Gastrocnemius medialis (tissue), 4 donors: ENCODE measurements at regions not wholly inside any gene's neighbourhood (a gene's known extent, or its start where the extent isn't known, plus 50 kb on each side); places are given as distances from the start of the nearest gene placed in this dataset.

Experiments used
- ATAC-seq, 2 donors: fragments of 150-250 bp; one replicate each; pipeline ENCODE4 v1.9.1; 2016
- DNase-seq, 2 donors: peaks; one replicate each; pipeline ENCODE4 v3.0.0-alpha.2; 2019
- H3K27ac ChIP-seq, 4 donors: fragments of 200-600 bp; sonication (generic); 1 replicate in 1 of 4; 2 replicates in 3 of 4; pipeline ENCODE4 v1.5.1; 2016 to 2018; ENCODE audit warnings: mild to moderate bottlenecking in 2 of 4, moderate library complexity in 1 of 4
- H3K27me3 ChIP-seq, 3 donors: fragments of 200-600 bp; sonication (generic) in 2 of 3; 1 replicate in 1 of 3; 2 replicates in 2 of 3; pipeline versions ENCODE4 v1.5.1 to v1.6.0; 2016 to 2019; ENCODE audit warnings: mild to moderate bottlenecking in 1 of 3, moderate library complexity in 1 of 3
- H3K36me3 ChIP-seq, 2 donors: fragments of 200-600 bp; sonication (generic) in 1 of 2; one replicate each; pipeline ENCODE4 v1.5.1; 2017 to 2018
- H3K4me1 ChIP-seq, 2 donors: fragments of 200-600 bp; sonication (generic) in 1 of 2; one replicate each; pipeline ENCODE4 v1.5.1; 2016 to 2017; ENCODE audit warnings: mild to moderate bottlenecking in 2 of 2
- H3K4me3 ChIP-seq, 4 donors: fragments of 200-600 bp; sonication (generic) in 3 of 4; 1 replicate in 1 of 4; 2 replicates in 3 of 4; pipeline ENCODE4 v1.5.1; 2016 to 2019; ENCODE audit warnings: mild to moderate bottlenecking in 2 of 4
- H3K9me3 ChIP-seq, 3 donors: fragments of 200-600 bp; sonication (generic) in 2 of 3; 1 replicate in 1 of 3; 2 replicates in 2 of 3; pipeline ENCODE4 v1.5.1; 2016 to 2019
- POLR2A ChIP-seq, 2 donors: fragments of 450-650 bp; IDR thresholded peaks; one replicate each; pipeline ENCODE4 v1.6.1; 2017; ENCODE audit warnings: antibody characterized with exemption in 2 of 2, mild to moderate bottlenecking in 2 of 2, moderate library complexity in 2 of 2
- in situ Hi-C, 4 donors: fragments of 200-750 bp; cut with MboI; loops; one replicate each; pipeline versions ENCODE4 v1.15.0 to v1.8.0; 2017; ENCODE audit warnings: low sequenced_read_pairs in 4 of 4
- intact Hi-C: fragments of 100-400 bp; cut with DNase I; formaldehyde crosslinking; loops from one replicate; pipeline ENCODE4 v1.15.1; 2023; ENCODE audit warnings: low total_unique reads
- TF ChIP-seq, protein P1 (sequence below), 5 experiments: fragments of 450-650 bp in 3 of 5; fragments of 200-600 bp in 2 of 5; sonication (generic) in 2 of 5; IDR thresholded peaks in 4 of 5; conservative IDR thresholded peaks in 1 of 5; 1 replicate in 4 of 5; 2 replicates in 1 of 5; pipeline ENCODE4 v1.5.1; 2016 to 2019; ENCODE audit warnings: antibody characterized with exemption in 5 of 5, mild to moderate bottlenecking in 3 of 5, moderate library complexity in 3 of 5

GRCh38 chr2:104402825-104403224 is 451.1 kb upstream of the POU3F3 start:
- Histone ChIP-seq H3K36me3 (no peaks in the 10 kb centered on the region), H3K27me3 (no peaks in the 10 kb centered on the region), H3K4me3 (no peak overlapping the region), H3K9me3 (no peaks in the 10 kb centered on the region), H3K27ac (no peak overlapping the region), H3K4me1 (no peaks in the 10 kb centered on the region)
- in situ Hi-C loops, result no loop called here
- intact Hi-C loops, result no loop called here
- no peak for TF ChIP-seq POLR2A (IDR thresholded peaks at IDR 0.05)
- DNase-seq (no peak), ATAC-seq (no peak)

GRCh38 chr2:104404526-104404925 is 449.4 kb upstream of the POU3F3 start:
- H3K36me3 ChIP-seq, result no peaks in the 10 kb centered on the region
- H3K9me3 ChIP-seq, result no peaks in the 10 kb centered on the region
- DNase-seq (no peak), ATAC-seq (no peak)
- H3K4me1 ChIP-seq, result no peaks in the 10 kb centered on the region
- H3K27me3 ChIP-seq, result no peaks in the 10 kb centered on the region
- in situ Hi-C loops (no loop called here), intact Hi-C loops (no loop called here)
- no peak overlapping the region for H3K4me3 ChIP-seq
- TF ChIP-seq, protein P1, sequence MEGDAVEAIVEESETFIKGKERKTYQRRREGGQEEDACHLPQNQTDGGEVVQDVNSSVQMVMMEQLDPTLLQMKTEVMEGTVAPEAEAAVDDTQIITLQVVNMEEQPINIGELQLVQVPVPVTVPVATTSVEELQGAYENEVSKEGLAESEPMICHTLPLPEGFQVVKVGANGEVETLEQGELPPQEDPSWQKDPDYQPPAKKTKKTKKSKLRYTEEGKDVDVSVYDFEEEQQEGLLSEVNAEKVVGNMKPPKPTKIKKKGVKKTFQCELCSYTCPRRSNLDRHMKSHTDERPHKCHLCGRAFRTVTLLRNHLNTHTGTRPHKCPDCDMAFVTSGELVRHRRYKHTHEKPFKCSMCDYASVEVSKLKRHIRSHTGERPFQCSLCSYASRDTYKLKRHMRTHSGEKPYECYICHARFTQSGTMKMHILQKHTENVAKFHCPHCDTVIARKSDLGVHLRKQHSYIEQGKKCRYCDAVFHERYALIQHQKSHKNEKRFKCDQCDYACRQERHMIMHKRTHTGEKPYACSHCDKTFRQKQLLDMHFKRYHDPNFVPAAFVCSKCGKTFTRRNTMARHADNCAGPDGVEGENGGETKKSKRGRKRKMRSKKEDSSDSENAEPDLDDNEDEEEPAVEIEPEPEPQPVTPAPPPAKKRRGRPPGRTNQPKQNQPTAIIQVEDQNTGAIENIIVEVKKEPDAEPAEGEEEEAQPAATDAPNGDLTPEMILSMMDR (IDR thresholded peaks at IDR 0.05 in 4 of 5, conservative IDR thresholded peaks at IDR 0.05 in 1 of 5), result no peak
- no peak for TF ChIP-seq POLR2A (IDR thresholded peaks at IDR 0.05)
- H3K27ac ChIP-seq, result no peak overlapping the region

DNA sequence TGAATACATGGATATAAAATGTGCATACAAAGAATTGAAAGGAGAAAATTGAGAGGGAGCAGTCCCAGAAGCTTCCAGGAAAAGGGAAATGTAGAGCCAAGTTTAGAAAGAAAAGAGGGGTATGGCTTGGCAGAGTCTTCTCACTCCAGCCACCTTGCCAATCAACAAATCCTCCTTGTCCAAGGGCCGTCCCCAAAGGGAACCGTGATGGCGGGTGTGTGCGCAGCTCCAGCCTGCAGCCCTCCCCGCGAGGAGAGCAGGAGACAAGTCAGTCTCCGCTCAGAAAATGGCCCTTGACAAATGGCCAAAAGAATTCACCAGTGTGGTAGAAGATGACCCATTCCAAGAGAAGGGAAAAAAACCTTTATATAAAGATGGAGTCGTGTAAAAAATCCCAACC is 448.3 kb upstream of the POU3F3 start:
- Histone ChIP-seq H3K36me3 (no peaks in the 10 kb centered on the region), H3K27me3 (no peaks in the 10 kb centered on the region), H3K27ac (no peak overlapping the region), H3K4me1 (no peaks in the 10 kb centered on the region), H3K4me3 (no peak overlapping the region), H3K9me3 (no peaks in the 10 kb centered on the region)
- intact Hi-C loops (no loop called here), in situ Hi-C loops (no loop called here)
- DNase-seq (no peak), ATAC-seq (no peak)
- TF ChIP-seq, protein P1 (IDR thresholded peaks at IDR 0.05 in 4 of 5, conservative IDR thresholded peaks at IDR 0.05 in 1 of 5), result no peak

DNA sequence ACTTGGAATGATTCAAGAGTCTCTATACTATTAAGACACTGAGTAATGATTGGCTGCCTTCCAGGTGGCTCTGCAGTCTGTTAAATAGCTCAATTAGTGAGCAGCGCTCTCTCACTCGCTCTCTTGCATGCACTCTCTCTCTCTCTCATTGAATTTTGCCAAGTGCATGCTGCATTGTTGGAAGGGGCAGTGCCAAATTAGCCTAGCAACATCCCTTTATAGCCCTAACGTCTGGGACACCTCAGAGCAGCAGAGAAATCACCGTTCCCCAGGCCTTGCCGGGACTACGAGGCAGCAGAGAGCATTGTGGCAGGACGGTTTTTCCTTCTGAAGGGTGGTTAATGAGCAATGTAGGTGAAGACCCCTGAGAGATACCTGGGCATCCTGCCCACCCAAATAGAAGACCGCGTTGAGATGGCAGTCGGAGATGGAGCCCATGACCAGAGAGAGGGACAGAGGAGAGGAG is 447.6 kb upstream of the POU3F3 start:
- DNase-seq (no peak), ATAC-seq (no peak)
- H3K4me3 ChIP-seq, result no peak overlapping the region
- in situ Hi-C loops (no loop called here), intact Hi-C loops (no loop called here)
- no peaks in the 10 kb centered on the region for H3K27me3 ChIP-seq
- TF ChIP-seq POLR2A (IDR thresholded peaks at IDR 0.05), result no peak
- TF ChIP-seq, protein P1 (IDR thresholded peaks at IDR 0.05 in 4 of 5, conservative IDR thresholded peaks at IDR 0.05 in 1 of 5), result no peak
- H3K36me3 ChIP-seq, result no peaks in the 10 kb centered on the region
- no peak overlapping the region for H3K27ac ChIP-seq
- H3K9me3 ChIP-seq, result no peaks in the 10 kb centered on the region
- H3K4me1 ChIP-seq, result no peaks in the 10 kb centered on the region

GRCh38 chr2:104407641-104408040 is 446.3 kb upstream of the POU3F3 start:
- intact Hi-C loops, result no loop called here
- H3K36me3 ChIP-seq, result no peaks in the 10 kb centered on the region

More at GRCh38 chr2:104407641-104408040, 446.3 kb upstream of the POU3F3 start:
- in situ Hi-C loops, result no loop called here
- Histone ChIP-seq H3K4me1 (no peaks in the 10 kb centered on the region), H3K4me3 (no peak overlapping the region), H3K9me3 (no peaks in the 10 kb centered on the region), H3K27me3 (no peaks in the 10 kb centered on the region), H3K27ac (no peak overlapping the region)
- DNase-seq (no peak), ATAC-seq (no peak)
- TF ChIP-seq, protein P1 (IDR thresholded peaks at IDR 0.05 in 4 of 5, conservative IDR thresholded peaks at IDR 0.05 in 1 of 5), result no peak
- no peak for TF ChIP-seq POLR2A (IDR thresholded peaks at IDR 0.05)
